ENCODE measurements at regions not wholly inside any gene's neighbourhood (a gene's known extent, or its start where the extent isn't known, plus 50 kb on each side); places are given as distances from the start of the nearest gene placed in this dataset.

GRCh38 chr11:34823639-34824038 is 92.5 kb downstream of the APIP start:
- Histone ChIP-seq H2BK5ac (ENCODE audit: low read depth, low read length) (no peak overlapping the region), H3K79me1 (ENCODE audit: low read depth, low read length) (no peaks in the 10 kb centered on the region), H4K91ac (replicated peaks; ENCODE audit: insufficient read length, low read length) (no peak overlapping the region), H3K18ac (ENCODE audit: extremely low read depth, low read length) (no peak overlapping the region), H3K4me2 (ENCODE audit: insufficient read depth in 1 of 2, low read depth in 2 of 2, low read length in 2 of 2) (no peak overlapping the region), H2BK12ac (ENCODE audit: low read depth, low read length) (no peak overlapping the region), H3K27ac (ENCODE audit: low read depth, low read length) (no peak overlapping the region), H2BK15ac (ENCODE audit: low read length) (no peak overlapping the region), H4K8ac (ENCODE audit: extremely low read depth, insufficient read depth, low read length) (no peak overlapping the region), H4K5ac (ENCODE audit: insufficient read length, low read depth, low read length) (no peak overlapping the region), H3K4ac (replicated peaks; ENCODE audit: insufficient read length, low read depth, low read length) (no peak overlapping the region), H3K27me3 (replicated peaks in 1 of 4; ENCODE audit: control insufficient read depth in 3 of 4, extremely low read depth in 1 of 4, insufficient read depth in 3 of 4, low read length in 3 of 4) (no peaks in the 10 kb centered on the region), H3K36me3 (ENCODE audit: control insufficient read depth in 2 of 4, insufficient read depth in 4 of 4, low read length in 3 of 4) (no peaks in the 10 kb centered on the region), H2AFZ (ENCODE audit: low read length) (no peak overlapping the region), H4K20me1 (replicated peaks in 1 of 2; ENCODE audit: control insufficient read depth in 1 of 2, insufficient read depth in 2 of 2, low read length in 2 of 2) (no peaks in the 10 kb centered on the region), H3K9ac (replicated peaks in 1 of 4; ENCODE audit: extremely low read depth in 1 of 4, low read depth in 3 of 4, low read length in 3 of 4) (no peak overlapping the region), H2BK120ac (replicated peaks; ENCODE audit: low read depth, low read length) (no peak overlapping the region), H3K79me2 (ENCODE audit: control insufficient read depth in 1 of 2, insufficient read depth in 2 of 2, low read length in 2 of 2) (no peaks in the 10 kb centered on the region), H3K4me3 (ENCODE audit: extremely low read depth in 1 of 4, insufficient read depth in 2 of 4, low read depth in 3 of 4, low read length in 4 of 4) (no peak overlapping the region), H3K23me2 (ENCODE audit: low read depth, low read length) (no peaks in the 10 kb centered on the region), H2BK20ac (ENCODE audit: low read length) (no peak overlapping the region), H3K14ac (ENCODE audit: insufficient read length) (no peak overlapping the region), H3K23ac (ENCODE audit: insufficient read length) (no peak overlapping the region), H3K4me1 (replicated peaks in 1 of 4; ENCODE audit: control insufficient read depth in 3 of 4, insufficient read depth in 4 of 4, low read length in 3 of 4) (peaks cover 0 to 4% (median 0%) of the 10 kb centered on the region in 4 experiments; a peak in 3 of 7 replicates), H2AK5ac (ENCODE audit: low read depth, low read length) (no peak overlapping the region), H3K56ac (replicated peaks; ENCODE audit: insufficient read length, low read depth, low read length) (no peak overlapping the region), H3K9me3 (ENCODE audit: insufficient read depth in 2 of 2, low read depth in 1 of 2, low read length in 1 of 2) (no peaks in the 10 kb centered on the region; a peak in 1 of 4 replicates)
- POLR2A ChIA-PET (ENCODE audit: partially characterized antibody) = no interaction called here
- 91% methylated on average over 2 of the region's 2 CpGs; no CpG with 5 or more reads in 1 of the 2 experiments for WGBS, 2 experiments (ENCODE audit: extremely low coverage in 1 of 2, insufficient coverage in 1 of 2, insufficient read length in 1 of 2, insufficient replicate concordance in 2 of 2, low coverage in 1 of 2, low lambda C conversion rate in 2 of 2, missing lambda C conversion rate in 1 of 2)
- DNase-seq (ENCODE audit: low read depth in 1 of 2, low spot score in 2 of 2) = no peak
- CTCF ChIA-PET (ENCODE audit: partially characterized antibody) = interaction anchor here (1.0 to 3.8 kb wide), 2 partner anchors 17 to 179 kb away, joined by 3 to 15 read pairs; no protein-coding TSS in a partner anchor
- FAIRE-seq = no peak
- no peak for TF ChIP-seq CEBPB (IDR thresholded peaks at IDR 0.05; ENCODE audit: low read depth, low read length)
- TF ChIP-seq SIRT6 (IDR thresholded peaks at IDR 0.05; ENCODE audit: low read length) = no peak
- TF ChIP-seq MAX (IDR thresholded peaks at IDR 0.05) = no peak
- TF ChIP-seq SIN3A (conservative IDR thresholded peaks at IDR 0.05 in 1 of 2, IDR thresholded peaks at IDR 0.05 in 1 of 2; ENCODE audit: low read depth in 1 of 2, low read length in 2 of 2) = no peak
- no peak for TF ChIP-seq USF2 (IDR thresholded peaks at IDR 0.05; ENCODE audit: low read length)
- TF ChIP-seq ATF3 (IDR thresholded peaks at IDR 0.05; ENCODE audit: insufficient read depth, low read depth, low read length) = no peak
- TF ChIP-seq ZNF274 (IDR thresholded peaks at IDR 0.05; ENCODE audit: borderline replicate concordance, extremely low read depth, low read length) = no peak
- no peak for TF ChIP-seq NANOG (IDR thresholded peaks at IDR 0.05; ENCODE audit: insufficient read depth, low read depth, low read length, poor library complexity, severe bottlenecking)
- no peak for TF ChIP-seq NRF1 (IDR thresholded peaks at IDR 0.05; ENCODE audit: low read depth, low read length)
- TF ChIP-seq KDM1A (IDR thresholded peaks at IDR 0.05; ENCODE audit: borderline replicate concordance, low read length) = no peak
- TF ChIP-seq KDM4A (IDR thresholded peaks at IDR 0.05; ENCODE audit: low read depth, low read length, severe bottlenecking) = no peak
- no peak for TF ChIP-seq RXRA (IDR thresholded peaks at IDR 0.05; ENCODE audit: insufficient read depth, low read depth, low read length)
- no peak for TF ChIP-seq SP4 (IDR thresholded peaks at IDR 0.05; ENCODE audit: low read length)

Measured in H1 (cell line).